Rectal smooth muscle tissue (tissue), 1 donor: ENCODE measurements at regions not wholly inside any gene's neighbourhood (a gene's known extent, or its start where the extent isn't known, plus 50 kb on each side); places are given as distances from the start of the nearest gene placed in this dataset.
"Not testable (repeated sequence)": the region's sequence is repeated elsewhere in the genome, so short reads cannot be mapped to it uniquely, and the experiment has no call there.

Source experiments
- H3K27ac ChIP-seq: one replicate; pipeline ENCODE4 v1.7.0; 2013; ENCODE audit warnings: low read depth, low read length, inconsistent platforms
- H3K27me3 ChIP-seq: one replicate; pipeline ENCODE4 v1.7.0; 2013; ENCODE audit warnings: low read length; ENCODE audit not compliant: control insufficient read depth, insufficient read depth
- H3K36me3 ChIP-seq: one replicate; pipeline ENCODE4 v1.7.0; 2013; ENCODE audit warnings: low read length; ENCODE audit not compliant: control insufficient read depth, insufficient read depth
- H3K4me1 ChIP-seq: one replicate; pipeline ENCODE4 v1.7.0; 2013; ENCODE audit warnings: low read length; ENCODE audit not compliant: control insufficient read depth, insufficient read depth
- H3K4me3 ChIP-seq: one replicate; pipeline ENCODE4 v1.7.0; 2013; ENCODE audit warnings: low read length
- H3K9ac ChIP-seq: one replicate; pipeline ENCODE4 v1.7.0; 2013; ENCODE audit warnings: low read length

DNA sequence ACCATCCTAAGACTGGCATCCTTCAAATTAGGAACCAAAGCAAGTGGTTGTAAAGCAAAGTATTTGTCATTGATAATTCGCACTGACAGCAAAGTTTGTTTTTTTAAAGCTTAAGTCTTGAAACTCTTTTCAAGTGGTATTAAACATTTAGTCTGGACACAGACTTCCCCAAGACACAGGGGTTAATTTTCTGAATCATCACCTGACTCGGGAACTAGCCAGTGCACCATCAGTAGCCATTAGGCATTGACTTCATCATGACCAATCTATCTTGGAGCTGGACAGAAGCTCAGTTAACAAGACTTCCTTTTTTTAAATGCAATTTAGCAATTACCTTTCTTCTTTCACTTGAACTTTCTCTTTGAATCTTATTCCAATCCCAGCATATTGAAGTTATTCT, 210.6 kb downstream of the ZNF365 start:
- H3K4me3 ChIP-seq, result no peak overlapping the region
- no peaks in the 10 kb centered on the region for H3K36me3 ChIP-seq
- H3K4me1 ChIP-seq, result no peaks in the 10 kb centered on the region
- no peak overlapping the region for H3K9ac ChIP-seq
- H3K27ac ChIP-seq, result no peak overlapping the region
- no peaks in the 10 kb centered on the region for H3K27me3 ChIP-seq

DNA sequence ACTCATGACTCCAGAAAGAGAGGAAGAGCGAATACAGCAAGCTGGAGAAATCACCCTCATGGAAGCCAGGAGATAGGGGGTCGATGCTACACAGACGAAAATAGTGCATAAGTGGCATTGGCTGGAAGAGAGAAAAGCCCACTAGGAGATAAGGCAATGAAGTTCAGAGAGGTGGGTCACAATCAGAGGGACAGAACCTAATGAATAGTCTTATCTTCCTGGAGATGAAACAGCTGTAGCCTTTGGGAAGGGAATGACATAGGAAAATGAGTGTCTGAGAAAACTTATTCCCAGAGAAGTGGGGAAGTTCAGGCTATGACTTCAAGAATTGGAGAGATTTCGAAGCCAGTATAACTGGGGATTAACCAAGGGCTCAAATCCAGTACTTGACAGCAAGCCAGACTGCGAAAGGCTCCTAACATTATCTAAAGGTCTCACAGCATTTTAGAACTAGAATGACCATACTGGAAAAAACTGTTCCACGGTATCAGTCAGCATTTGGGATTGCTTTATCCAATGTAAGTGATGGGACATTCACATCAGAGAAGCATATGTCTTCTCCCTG, 211.1 kb downstream of the ZNF365 start:
- H3K4me1 ChIP-seq, result no peaks in the 10 kb centered on the region
- H3K27me3 ChIP-seq, result no peaks in the 10 kb centered on the region
- H3K27ac ChIP-seq, result no peak overlapping the region
- no peak overlapping the region for H3K9ac ChIP-seq
- no peaks in the 10 kb centered on the region for H3K36me3 ChIP-seq
- no peak overlapping the region for H3K4me3 ChIP-seq

DNA sequence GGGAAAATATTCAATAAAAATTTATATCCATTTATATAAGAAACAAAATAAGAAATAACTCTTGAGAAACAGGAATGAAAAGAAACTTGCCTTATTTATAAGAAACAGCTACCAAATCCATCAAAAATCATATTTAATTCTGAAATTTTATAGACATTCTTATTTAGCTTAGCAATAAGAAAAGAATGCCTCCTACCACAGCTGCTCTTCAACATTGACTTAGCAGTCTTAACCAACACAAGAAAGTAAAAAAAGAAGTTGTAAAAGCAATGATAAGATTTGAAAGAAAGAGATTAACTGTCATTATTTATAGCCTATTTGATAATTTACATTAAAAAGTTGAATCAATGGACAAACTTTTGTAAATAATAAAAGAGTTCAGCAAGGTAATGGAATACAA, 212.8 kb downstream of the ZNF365 start:
- H3K27me3 ChIP-seq, result no peaks in the 10 kb centered on the region
- no peak overlapping the region for H3K27ac ChIP-seq
- H3K9ac ChIP-seq, result no peak overlapping the region
- no peak overlapping the region for H3K4me3 ChIP-seq
- H3K4me1 ChIP-seq, result no peaks in the 10 kb centered on the region
- no peaks in the 10 kb centered on the region for H3K36me3 ChIP-seq

DNA sequence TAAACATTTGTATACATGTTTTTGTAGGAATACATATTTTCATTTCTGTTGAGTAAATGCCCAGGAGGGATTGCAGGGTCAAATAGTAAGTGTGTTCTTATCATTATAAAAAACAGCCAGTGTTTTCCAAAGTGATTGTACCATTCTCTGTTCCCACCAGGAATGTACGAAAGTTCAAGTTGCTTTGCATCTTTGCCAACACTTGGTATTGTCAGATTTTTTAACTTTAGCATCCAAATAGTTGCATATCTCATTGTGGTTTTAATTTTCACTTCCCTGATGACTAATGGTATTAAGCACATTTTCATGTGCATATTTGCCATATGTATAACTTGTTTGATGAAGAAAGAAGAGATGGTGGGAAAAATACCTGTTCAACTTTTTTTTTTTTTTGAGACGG, 213.9 kb downstream of the ZNF365 start:
- Histone ChIP-seq H3K27me3 (no peaks in the 10 kb centered on the region), H3K9ac (no peak overlapping the region), H3K4me3 (no peak overlapping the region), H3K4me1 (no peaks in the 10 kb centered on the region), H3K27ac (no peak overlapping the region), H3K36me3 (no peaks in the 10 kb centered on the region)

DNA sequence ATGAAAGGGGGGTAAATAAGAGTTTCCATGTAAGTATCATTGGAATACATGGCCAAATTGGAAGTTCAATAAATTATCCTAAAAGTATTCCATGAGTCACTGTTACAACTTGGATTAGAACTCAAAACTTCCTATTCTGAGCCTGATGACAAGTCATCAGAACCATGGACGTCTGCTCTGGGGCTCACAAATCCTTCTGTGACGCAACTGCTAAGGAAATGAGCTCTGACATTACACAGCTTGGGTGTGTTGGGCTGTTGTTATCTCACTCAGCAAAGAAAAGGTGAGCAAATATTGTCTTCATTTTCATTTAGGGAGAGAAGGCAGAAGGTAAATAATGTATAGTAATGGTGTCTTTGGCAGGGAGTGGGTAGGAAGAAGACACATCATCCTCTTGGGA, 214.8 kb upstream of the ADO start:
- Histone ChIP-seq H3K36me3 (no peaks in the 10 kb centered on the region), H3K9ac (no peak overlapping the region)

DNA sequence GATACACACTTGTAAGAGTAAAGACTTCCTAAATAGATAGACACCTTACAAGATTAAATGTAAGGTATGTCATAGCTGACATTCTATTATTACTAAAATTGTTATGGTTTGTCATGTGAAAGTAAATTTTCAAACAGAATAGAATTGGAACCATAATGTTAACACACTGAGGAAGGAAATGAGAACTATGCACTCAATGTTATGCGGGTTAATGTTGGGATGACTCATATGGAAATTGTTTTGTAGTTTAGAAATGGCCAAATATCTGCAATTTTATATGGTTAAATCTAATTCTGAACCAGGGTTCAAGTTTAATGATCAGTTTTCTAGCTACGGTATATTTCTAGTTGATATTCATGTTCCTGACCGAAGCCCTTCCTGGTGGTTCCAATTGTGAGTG, 214.2 kb upstream of the ADO start:
- Histone ChIP-seq H3K9ac (no peak overlapping the region), H3K27me3 (no peaks in the 10 kb centered on the region), H3K4me3 (no peak overlapping the region), H3K27ac (no peak overlapping the region), H3K4me1 (no peaks in the 10 kb centered on the region), H3K36me3 (no peaks in the 10 kb centered on the region)

More for the DNA sequence above, 214.8 kb upstream of the ADO start:
- Histone ChIP-seq H3K4me1 (no peaks in the 10 kb centered on the region), H3K27ac (no peak overlapping the region), H3K27me3 (no peaks in the 10 kb centered on the region), H3K4me3 (no peak overlapping the region)

DNA sequence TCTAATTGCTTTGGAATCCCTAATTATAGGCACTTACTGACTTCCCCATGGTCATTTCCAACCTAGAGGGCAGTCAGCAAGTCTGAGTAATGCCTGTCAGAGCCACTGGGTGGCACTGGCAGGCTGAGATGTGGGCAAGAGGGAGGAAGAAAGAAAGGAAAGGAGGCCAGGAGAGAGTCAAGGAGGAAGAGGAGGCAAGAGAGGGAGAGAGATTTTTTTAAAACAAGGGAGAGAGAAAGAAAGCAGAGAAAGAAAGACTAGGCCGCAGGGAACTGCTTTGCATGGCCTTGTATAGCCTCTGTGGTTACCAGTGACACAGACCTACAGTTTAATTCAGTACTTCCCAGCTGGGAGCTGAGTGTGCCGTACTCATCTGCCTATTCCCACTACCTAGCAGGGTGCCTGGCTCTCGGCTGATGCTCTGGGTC, 210.4 kb upstream of the ADO start:
- no peaks in the 10 kb centered on the region for H3K4me1 ChIP-seq
- H3K4me3 ChIP-seq, result no peak overlapping the region
- no peaks in the 10 kb centered on the region for H3K36me3 ChIP-seq
- no peak overlapping the region for H3K27ac ChIP-seq
- no peak overlapping the region for H3K9ac ChIP-seq
- no peaks in the 10 kb centered on the region for H3K27me3 ChIP-seq

DNA sequence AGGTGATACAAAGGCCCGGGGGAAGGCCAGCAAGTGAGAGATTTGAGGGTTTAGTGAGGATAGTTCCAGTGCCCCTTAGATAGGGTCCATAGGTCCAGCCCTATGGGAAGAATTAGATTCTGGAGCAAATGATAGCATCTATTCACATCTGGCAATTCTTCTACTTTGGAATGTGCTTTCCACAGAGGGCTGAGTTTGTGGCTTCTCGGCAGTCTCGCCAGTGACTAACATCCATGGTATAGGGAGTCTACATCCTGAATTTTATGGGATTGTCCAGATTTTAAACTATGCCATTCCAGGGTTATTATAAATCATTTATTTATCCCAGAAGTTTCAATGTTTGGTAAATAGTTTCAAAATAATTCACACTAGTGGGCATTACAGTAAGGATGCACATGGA, 207.3 kb upstream of the ADO start:
- H3K4me3 ChIP-seq, result no peak overlapping the region

DNA sequence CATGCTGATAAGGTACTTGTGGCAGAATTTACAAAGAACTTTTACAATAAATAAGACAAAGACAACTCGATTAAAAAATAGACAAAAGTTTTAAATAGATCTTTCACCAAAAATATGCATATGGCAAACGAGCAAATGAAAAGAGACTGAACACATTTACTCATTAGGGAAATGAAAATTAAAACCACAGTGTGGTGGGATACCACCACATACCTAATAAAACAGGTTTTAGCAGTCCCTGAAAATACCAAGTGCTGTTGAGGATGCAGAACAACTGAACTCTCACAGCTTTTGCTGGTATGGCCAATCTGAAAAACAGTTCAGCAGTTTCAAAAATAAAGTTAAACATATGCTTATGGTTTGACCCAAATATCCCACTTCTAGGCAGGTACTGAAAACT, 205.4 kb upstream of the ADO start:
- Histone ChIP-seq H3K9ac (no peak overlapping the region), H3K27me3 (no peaks in the 10 kb centered on the region), H3K4me1 (no peaks in the 10 kb centered on the region), H3K36me3 (no peaks in the 10 kb centered on the region), H3K4me3 (no peak overlapping the region), H3K27ac (no peak overlapping the region)

More for the DNA sequence above, 207.3 kb upstream of the ADO start:
- Histone ChIP-seq H3K36me3 (no peaks in the 10 kb centered on the region), H3K27ac (no peak overlapping the region), H3K9ac (no peak overlapping the region), H3K4me1 (no peaks in the 10 kb centered on the region), H3K27me3 (no peaks in the 10 kb centered on the region)

DNA sequence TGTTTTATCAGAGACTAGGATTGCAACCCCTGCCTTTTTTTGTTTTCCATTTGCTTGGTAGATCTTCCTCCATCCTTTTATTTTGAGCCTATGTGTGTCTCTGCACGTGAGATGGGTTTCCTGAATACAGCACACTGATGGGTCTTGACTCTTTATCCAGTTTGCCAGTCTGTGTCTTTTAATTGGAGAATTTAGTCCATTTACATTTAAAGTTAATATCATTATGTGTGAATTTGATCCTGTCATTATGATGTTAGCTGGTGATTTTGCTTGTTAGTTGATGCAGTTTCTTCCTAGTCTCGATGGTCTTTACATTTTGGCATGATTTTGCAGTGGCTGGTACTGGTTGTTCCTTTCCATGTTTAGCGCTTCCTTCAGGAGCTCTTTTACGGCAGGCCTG, 198.0 kb upstream of the ADO start:
- H3K9ac ChIP-seq, result not testable (repeated sequence)

DNA sequence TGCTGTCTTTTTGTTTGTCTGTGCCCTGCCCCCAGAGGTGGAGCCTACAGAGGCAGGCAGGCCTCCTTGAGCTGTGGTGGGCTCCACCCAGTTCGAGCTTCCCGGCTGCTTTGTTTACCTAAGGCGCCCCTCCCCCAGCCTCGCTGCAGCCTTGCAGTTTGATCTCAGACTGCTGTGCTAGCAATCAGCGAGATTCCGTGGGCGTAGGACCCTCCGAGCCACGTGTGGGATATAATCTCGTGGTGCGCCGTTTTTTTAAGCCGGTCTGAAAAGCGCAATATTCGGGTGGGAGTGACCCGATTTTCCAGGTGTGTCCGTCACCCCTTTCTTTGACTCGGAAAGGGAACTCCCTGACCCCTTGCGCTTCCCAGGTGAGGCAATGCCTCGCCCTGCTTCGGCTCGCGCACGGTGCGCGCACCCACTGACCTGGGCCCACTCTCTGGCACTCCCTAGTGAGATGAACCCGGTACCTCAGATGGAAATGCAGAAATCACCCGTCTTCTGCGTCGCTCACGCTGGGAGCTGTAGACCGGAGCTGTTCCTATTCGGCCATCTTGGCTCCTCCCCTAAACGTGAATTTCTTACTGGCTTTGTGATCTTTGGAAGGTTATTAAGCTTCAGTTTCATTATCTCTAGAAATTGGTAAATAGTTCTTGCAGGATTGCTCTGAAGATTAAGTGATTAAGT, 196.2 kb upstream of the ADO start:
- H3K36me3 ChIP-seq, H3K4me1 ChIP-seq, H3K4me3 ChIP-seq, H3K9ac ChIP-seq, H3K27ac ChIP-seq, H3K27me3 ChIP-seq: not testable (repeated sequence)

More for the DNA sequence above, 198.0 kb upstream of the ADO start:
- H3K27ac ChIP-seq, H3K4me1 ChIP-seq, H3K36me3 ChIP-seq, H3K27me3 ChIP-seq, H3K4me3 ChIP-seq: not testable (repeated sequence)

DNA sequence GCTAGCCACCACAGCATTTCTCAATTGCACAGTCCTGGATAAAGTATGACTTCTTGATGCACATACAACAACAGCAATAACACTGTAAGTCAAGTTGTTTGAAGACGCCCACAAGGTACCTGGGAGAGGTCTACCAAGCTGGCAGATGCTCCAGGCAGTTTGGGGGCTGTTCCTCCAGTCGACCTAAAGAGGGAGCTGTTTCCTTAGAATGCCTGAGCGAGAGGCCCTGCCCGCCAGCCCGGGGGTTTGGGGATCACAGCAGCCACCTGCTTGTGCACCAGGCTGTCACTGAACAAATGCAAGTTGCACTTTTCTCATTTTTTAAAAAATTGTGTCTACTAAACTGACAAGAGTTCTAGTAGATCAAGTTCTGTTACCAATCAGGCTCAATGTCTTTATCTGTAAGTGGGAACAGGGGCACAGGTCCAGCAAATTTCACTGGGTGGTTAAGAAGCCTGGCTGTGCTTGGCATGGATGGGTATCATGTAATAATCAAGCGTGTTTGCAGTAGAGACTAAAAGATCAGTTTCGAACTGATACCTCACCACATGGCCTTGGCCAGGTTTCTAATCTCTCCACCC, 193.8 kb upstream of the ADO start:
- Histone ChIP-seq H3K27me3 (no peaks in the 10 kb centered on the region), H3K4me1 (no peaks in the 10 kb centered on the region), H3K36me3 (no peaks in the 10 kb centered on the region), H3K27ac (no peak overlapping the region), H3K9ac (no peak overlapping the region), H3K4me3 (no peak overlapping the region)

DNA sequence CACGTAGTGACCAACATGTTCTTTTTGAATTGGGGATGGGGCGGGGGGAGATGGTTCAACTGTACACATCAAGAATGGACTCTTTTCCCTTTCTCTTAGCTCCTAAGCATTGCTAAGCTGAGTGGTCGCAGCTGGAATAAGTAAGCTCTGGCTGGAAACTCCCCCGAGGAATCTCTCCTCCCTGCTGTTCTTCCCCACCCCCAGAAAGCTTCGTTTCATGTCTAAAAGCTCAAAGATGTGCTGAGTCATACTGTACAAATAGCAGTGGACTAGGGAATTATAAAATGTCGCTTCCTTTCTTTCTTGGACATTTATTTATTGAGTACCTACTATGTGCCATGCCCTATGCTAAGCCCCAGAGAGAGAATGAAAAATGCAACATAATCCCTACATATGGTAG, 191.1 kb upstream of the ADO start:
- H3K4me1 ChIP-seq, result no peaks in the 10 kb centered on the region
- no peaks in the 10 kb centered on the region for H3K36me3 ChIP-seq
- no peak overlapping the region for H3K4me3 ChIP-seq
- no peak overlapping the region for H3K9ac ChIP-seq
- no peak overlapping the region for H3K27ac ChIP-seq
- no peaks in the 10 kb centered on the region for H3K27me3 ChIP-seq
